ENCODE measurements at regions not wholly inside any gene's neighbourhood (a gene's known extent, or its start where the extent isn't known, plus 50 kb on each side); places are given as distances from the start of the nearest gene placed in this dataset.

DNA sequence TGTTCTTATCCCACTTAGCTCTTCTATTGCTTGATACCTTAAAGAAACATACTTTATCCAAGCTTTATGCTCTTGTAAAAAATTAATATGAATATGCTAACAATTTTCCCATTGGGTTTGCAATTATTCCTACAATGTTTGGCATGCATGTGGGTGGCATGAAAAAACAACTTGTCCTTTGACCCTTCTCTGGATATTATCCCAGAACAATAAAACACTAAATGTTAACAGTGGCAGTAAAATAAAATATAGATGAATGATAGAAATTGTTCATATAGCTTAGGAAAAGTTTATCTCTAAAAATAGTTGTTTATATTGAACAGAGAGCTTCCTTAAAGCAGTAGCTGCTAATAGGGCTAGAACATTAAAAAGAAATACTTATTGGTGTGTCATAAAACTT lies 860.5 kb upstream of the LRRC4C start:
- TF ChIP-seq, protein P1, sequence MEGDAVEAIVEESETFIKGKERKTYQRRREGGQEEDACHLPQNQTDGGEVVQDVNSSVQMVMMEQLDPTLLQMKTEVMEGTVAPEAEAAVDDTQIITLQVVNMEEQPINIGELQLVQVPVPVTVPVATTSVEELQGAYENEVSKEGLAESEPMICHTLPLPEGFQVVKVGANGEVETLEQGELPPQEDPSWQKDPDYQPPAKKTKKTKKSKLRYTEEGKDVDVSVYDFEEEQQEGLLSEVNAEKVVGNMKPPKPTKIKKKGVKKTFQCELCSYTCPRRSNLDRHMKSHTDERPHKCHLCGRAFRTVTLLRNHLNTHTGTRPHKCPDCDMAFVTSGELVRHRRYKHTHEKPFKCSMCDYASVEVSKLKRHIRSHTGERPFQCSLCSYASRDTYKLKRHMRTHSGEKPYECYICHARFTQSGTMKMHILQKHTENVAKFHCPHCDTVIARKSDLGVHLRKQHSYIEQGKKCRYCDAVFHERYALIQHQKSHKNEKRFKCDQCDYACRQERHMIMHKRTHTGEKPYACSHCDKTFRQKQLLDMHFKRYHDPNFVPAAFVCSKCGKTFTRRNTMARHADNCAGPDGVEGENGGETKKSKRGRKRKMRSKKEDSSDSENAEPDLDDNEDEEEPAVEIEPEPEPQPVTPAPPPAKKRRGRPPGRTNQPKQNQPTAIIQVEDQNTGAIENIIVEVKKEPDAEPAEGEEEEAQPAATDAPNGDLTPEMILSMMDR (IDR thresholded peaks at IDR 0.05): no peak
- TF ChIP-seq POLR2A (IDR thresholded peaks at IDR 0.05): no peak

Data from esophagus squamous epithelium (tissue), 4 donors.